HFF-Myc (cell line): ENCODE measurements at regions not wholly inside any gene's neighbourhood (a gene's known extent, or its start where the extent isn't known, plus 50 kb on each side); places are given as distances from the start of the nearest gene placed in this dataset.

ENCODE experiments used
- DNase-seq: peaks from one replicate; pipeline ENCODE4 v3.0.0-alpha.2; 2011; ENCODE audit warnings: low read depth; ENCODE audit errors: extremely low read depth
- H3K4me3 ChIP-seq: replicated peaks from 2 replicates; pipeline ENCODE4 v1.5.1; 2011; ENCODE audit warnings: low read depth, mild to moderate bottlenecking, control low read depth, low read length
- CTCF ChIP-seq: IDR thresholded peaks from 2 replicates; pipeline ENCODE4 v1.5.1; 2012; ENCODE audit warnings: mild to moderate bottlenecking, low read depth, low read length, control low read depth; ENCODE audit errors: missing control alignments

GRCh38 chrX:145549496-145549895, 268.1 kb upstream of the SLITRK2 start:
- no peak for TF ChIP-seq CTCF
- no peak overlapping the region for H3K4me3 ChIP-seq
- DNase-seq, result no peak

GRCh38 chrX:145552643-145553042, 265.0 kb upstream of the SLITRK2 start:
- no peak for TF ChIP-seq CTCF
- no peak for DNase-seq
- no peak overlapping the region for H3K4me3 ChIP-seq

- DNase-seq, result no peak
- no peak overlapping the region for H3K4me3 ChIP-seq
- TF ChIP-seq CTCF, result no peak
These were observed 263.9 kb upstream of the SLITRK2 start for GRCh38 chrX:145553702-145554101.

GRCh38 chrX:145563159-145563558, 254.5 kb upstream of the SLITRK2 start:
- no peak for DNase-seq
- TF ChIP-seq CTCF, result no peak
- H3K4me3 ChIP-seq, result no peak overlapping the region

- TF ChIP-seq CTCF, result no peak
- DNase-seq, result no peak
- H3K4me3 ChIP-seq, result no peak overlapping the region
These were observed 207.6 kb upstream of the SLITRK2 start for GRCh38 chrX:145609951-145610511.

- no peak overlapping the region for H3K4me3 ChIP-seq
- TF ChIP-seq CTCF, result no peak
- no peak for DNase-seq
These were observed 203.7 kb upstream of the SLITRK2 start for GRCh38 chrX:145613894-145614293.

- no peak for DNase-seq
- TF ChIP-seq CTCF, result no peak
- H3K4me3 ChIP-seq, result no peak overlapping the region
These were observed 197.0 kb upstream of the SLITRK2 start for GRCh38 chrX:145620666-145621065.
